ENCODE measurements at regions not wholly inside any gene's neighbourhood (a gene's known extent, or its start where the extent isn't known, plus 50 kb on each side); places are given as distances from the start of the nearest gene placed in this dataset.

GRCh38 chr4:101420661-101421060 lies 73.3 kb upstream of the PPP3CA start:
- Histone ChIP-seq H3K9ac (ENCODE audit: low read length) (no peak overlapping the region), H3K27ac (ENCODE audit: low read depth, low read length) (no peak overlapping the region), H3K4me3 (ENCODE audit: insufficient read depth, low read depth, low read length) (no peak overlapping the region), H3K4me2 (ENCODE audit: low read length) (no peak overlapping the region), H3K4me1 (ENCODE audit: insufficient read depth, low read length) (peaks cover 4% of the 10 kb centered on the region), H4K20me1 (ENCODE audit: insufficient read depth, low read length) (no peaks in the 10 kb centered on the region), H3K9me3 (ENCODE audit: insufficient read depth, low read depth, low read length) (no peaks in the 10 kb centered on the region), H3K79me2 (ENCODE audit: insufficient read depth, low read length) (no peaks in the 10 kb centered on the region), H3K36me3 (ENCODE audit: insufficient read depth, low read length) (no peaks in the 10 kb centered on the region), H3K27me3 (ENCODE audit: insufficient read depth, low read length) (no peaks in the 10 kb centered on the region), H2AFZ (ENCODE audit: low read depth, low read length) (no peak overlapping the region)
- H3K36me3 Mint-ChIP-seq (ENCODE audit: low read depth, unreplicated experiment), result no peaks in the 10 kb centered on the region
- no peak overlapping the region for H3K4me3 Mint-ChIP-seq (ENCODE audit: unreplicated experiment)
- TF ChIP-seq EZH2 (IDR thresholded peaks at IDR 0.05; ENCODE audit: insufficient read depth, low read length) (no peak), CTCF (IDR thresholded peaks at IDR 0.05; ENCODE audit: insufficient read depth, low read depth, low read length) (no peak)
- peaks cover 6% of the 10 kb centered on the region for H3K4me1 Mint-ChIP-seq (ENCODE audit: low read depth, unreplicated experiment)
- H3K27ac Mint-ChIP-seq (ENCODE audit: unreplicated experiment), result no peak overlapping the region
- no peaks in the 10 kb centered on the region for H3K27me3 Mint-ChIP-seq (ENCODE audit: low read depth, unreplicated experiment)
- FAIRE-seq (no peak), DNase-seq (ENCODE audit: low read depth) (peak; percentile 11)
- H3K9me3 Mint-ChIP-seq (ENCODE audit: unreplicated experiment), result no peaks in the 10 kb centered on the region

GRCh38 chr4:101419336-101420135 lies 72.2 kb upstream of the PPP3CA start:
- Histone ChIP-seq H3K4me3 (ENCODE audit: insufficient read depth, low read depth, low read length) (no peak overlapping the region), H3K27me3 (ENCODE audit: insufficient read depth, low read length) (no peaks in the 10 kb centered on the region), H3K4me2 (ENCODE audit: low read length) (peak overlapping the region; percentile 18), H4K20me1 (ENCODE audit: insufficient read depth, low read length) (no peaks in the 10 kb centered on the region), H3K79me2 (ENCODE audit: insufficient read depth, low read length) (no peaks in the 10 kb centered on the region), H3K9me3 (ENCODE audit: insufficient read depth, low read depth, low read length) (no peaks in the 10 kb centered on the region), H2AFZ (ENCODE audit: low read depth, low read length) (no peak overlapping the region), H3K27ac (ENCODE audit: low read depth, low read length) (no peak overlapping the region), H3K4me1 (ENCODE audit: insufficient read depth, low read length) (peaks cover 4% of the 10 kb centered on the region), H3K36me3 (ENCODE audit: insufficient read depth, low read length) (no peaks in the 10 kb centered on the region), H3K9ac (ENCODE audit: low read length) (no peak overlapping the region)
- no peak overlapping the region for H3K4me3 Mint-ChIP-seq (ENCODE audit: unreplicated experiment)
- H3K36me3 Mint-ChIP-seq (ENCODE audit: low read depth, unreplicated experiment), result no peaks in the 10 kb centered on the region
- peaks cover 6% of the 10 kb centered on the region for H3K4me1 Mint-ChIP-seq (ENCODE audit: low read depth, unreplicated experiment)
- no peaks in the 10 kb centered on the region for H3K9me3 Mint-ChIP-seq (ENCODE audit: unreplicated experiment)
- no peaks in the 10 kb centered on the region for H3K27me3 Mint-ChIP-seq (ENCODE audit: low read depth, unreplicated experiment)
- TF ChIP-seq CTCF (IDR thresholded peaks at IDR 0.05; ENCODE audit: insufficient read depth, low read depth, low read length) (no peak), EZH2 (IDR thresholded peaks at IDR 0.05; ENCODE audit: insufficient read depth, low read length) (no peak)
- FAIRE-seq, result no peak
- no peak overlapping the region for H3K27ac Mint-ChIP-seq (ENCODE audit: unreplicated experiment)
- peak; percentile 75 for DNase-seq (ENCODE audit: low read depth)

- no peaks in the 10 kb centered on the region for H3K36me3 Mint-ChIP-seq (ENCODE audit: low read depth, unreplicated experiment)
- no peaks in the 10 kb centered on the region for H3K27me3 ChIP-seq (ENCODE audit: insufficient read depth, low read length)
- H3K27ac Mint-ChIP-seq (ENCODE audit: unreplicated experiment), result no peak overlapping the region
- no peak for TF ChIP-seq EZH2 (IDR thresholded peaks at IDR 0.05; ENCODE audit: insufficient read depth, low read length)
- no peak for TF ChIP-seq CTCF (IDR thresholded peaks at IDR 0.05; ENCODE audit: insufficient read depth, low read depth, low read length)
- H3K4me3 Mint-ChIP-seq (ENCODE audit: unreplicated experiment), result no peak overlapping the region
- no peaks in the 10 kb centered on the region for H3K79me2 ChIP-seq (ENCODE audit: insufficient read depth, low read length)
- peaks cover 6% of the 10 kb centered on the region for H3K4me1 Mint-ChIP-seq (ENCODE audit: low read depth, unreplicated experiment)
- no peaks in the 10 kb centered on the region for H3K36me3 ChIP-seq (ENCODE audit: insufficient read depth, low read length)
- H3K27ac ChIP-seq (ENCODE audit: low read depth, low read length), result no peak overlapping the region
- H2AFZ ChIP-seq (ENCODE audit: low read depth, low read length), result no peak overlapping the region
- H3K9ac ChIP-seq (ENCODE audit: low read length), result no peak overlapping the region
- H3K27me3 Mint-ChIP-seq (ENCODE audit: low read depth, unreplicated experiment), result no peaks in the 10 kb centered on the region
- DNase-seq (ENCODE audit: low read depth), result no peak
- peaks cover 4% of the 10 kb centered on the region for H3K4me1 ChIP-seq (ENCODE audit: insufficient read depth, low read length)
- no peak for FAIRE-seq
- no peaks in the 10 kb centered on the region for H3K9me3 ChIP-seq (ENCODE audit: insufficient read depth, low read depth, low read length)
- H3K4me3 ChIP-seq (ENCODE audit: insufficient read depth, low read depth, low read length), result no peak overlapping the region
- no peaks in the 10 kb centered on the region for H4K20me1 ChIP-seq (ENCODE audit: insufficient read depth, low read length)
- H3K4me2 ChIP-seq (ENCODE audit: low read length), result no peak overlapping the region
- no peaks in the 10 kb centered on the region for H3K9me3 Mint-ChIP-seq (ENCODE audit: unreplicated experiment)
Observed at GRCh38 chr4:101418466-101418865, 71.1 kb upstream of the PPP3CA start.

Data from astrocyte (in vitro differentiated cells and primary cell).